ENCODE measurements at regions not wholly inside any gene's neighbourhood (a gene's known extent, or its start where the extent isn't known, plus 50 kb on each side); places are given as distances from the start of the nearest gene placed in this dataset.

GRCh38 chr9:129235931-129236331 is 57.9 kb upstream of the IER5L start:
- DNase-seq (ENCODE audit: low spot score) = no peak

- no peak for DNase-seq (ENCODE audit: low spot score)
Observed at GRCh38 chr9:129235041-129235930, 57.2 kb upstream of the IER5L start.

DNA sequence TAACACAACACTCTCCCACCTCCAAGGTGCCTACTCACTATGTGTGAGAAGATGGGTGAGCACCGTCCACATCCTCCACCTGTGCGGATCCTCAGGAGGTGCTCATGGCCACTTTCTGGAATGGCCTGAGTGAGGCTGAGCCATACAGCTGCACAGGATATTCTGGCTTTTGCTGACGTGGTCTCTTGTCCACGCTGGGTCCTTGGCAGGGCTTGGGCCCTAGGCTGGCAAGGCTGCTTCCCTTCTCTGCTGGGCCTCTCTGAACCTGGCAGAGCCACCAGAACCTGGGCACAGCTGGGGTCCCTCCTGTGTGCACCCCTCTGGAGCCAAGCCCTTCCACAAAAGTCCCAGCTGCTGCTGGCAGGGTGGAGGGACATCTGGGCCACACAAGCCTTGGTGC is 56.4 kb upstream of the IER5L start:
- no peak for DNase-seq (ENCODE audit: low spot score)

DNA sequence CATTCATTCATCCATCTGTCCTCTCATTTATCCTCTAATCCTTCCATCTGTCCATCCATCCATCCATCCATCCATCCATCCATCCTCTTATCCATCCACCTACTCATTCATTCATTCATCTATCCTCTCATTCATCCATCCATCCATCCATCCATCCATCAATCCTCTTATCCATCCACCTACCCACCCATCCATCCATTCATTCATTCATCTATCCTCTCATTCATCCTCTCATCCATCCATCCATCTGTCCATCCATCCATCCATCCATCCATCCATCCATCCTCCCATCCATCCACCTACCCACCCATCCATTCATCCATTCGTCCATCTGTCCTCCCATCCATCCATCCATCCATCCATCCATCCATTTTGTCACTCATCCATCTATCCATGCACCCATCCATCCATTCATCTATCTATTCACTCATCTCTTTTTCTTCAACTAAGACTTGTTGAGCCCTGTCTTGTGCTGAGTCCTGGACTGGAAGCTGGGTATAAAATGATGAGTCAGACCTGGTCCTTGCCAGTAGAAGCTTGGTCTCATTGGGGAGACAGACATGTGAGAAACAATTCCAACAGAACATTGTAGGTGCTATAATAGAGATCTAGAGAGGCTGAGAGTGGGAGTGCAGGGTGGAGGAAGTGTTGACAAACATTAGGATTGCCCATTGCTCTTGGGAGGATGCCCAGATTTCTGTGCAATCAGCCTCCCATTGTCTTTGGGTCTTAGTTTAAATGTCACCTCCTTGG is 55.0 kb upstream of the IER5L start:
- no peak for DNase-seq (ENCODE audit: low spot score)

DNA sequence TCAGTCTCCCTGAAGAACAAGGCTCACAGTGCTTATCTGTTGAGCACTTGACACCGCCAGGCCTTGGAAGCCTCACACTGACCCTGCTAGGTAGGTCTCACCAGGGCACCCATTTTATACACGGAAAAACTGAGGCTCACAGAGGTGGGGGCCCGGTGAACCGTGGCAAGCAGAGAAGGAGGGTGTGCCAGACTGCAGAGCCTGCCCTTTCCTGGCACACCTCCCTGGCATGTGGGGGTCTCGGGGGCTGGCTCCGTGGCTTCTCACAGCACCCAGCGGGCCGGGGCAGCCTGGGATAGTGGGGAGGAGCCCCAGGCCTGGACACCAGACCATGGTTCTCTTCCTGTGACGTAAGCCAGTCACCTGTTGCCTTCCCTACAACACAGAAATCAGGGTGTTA is 53.7 kb upstream of the IER5L start:
- no peak for DNase-seq (ENCODE audit: low spot score)

GRCh38 chr9:129231022-129231739 is 53.1 kb upstream of the IER5L start:
- no peak for DNase-seq (ENCODE audit: low spot score)

DNA sequence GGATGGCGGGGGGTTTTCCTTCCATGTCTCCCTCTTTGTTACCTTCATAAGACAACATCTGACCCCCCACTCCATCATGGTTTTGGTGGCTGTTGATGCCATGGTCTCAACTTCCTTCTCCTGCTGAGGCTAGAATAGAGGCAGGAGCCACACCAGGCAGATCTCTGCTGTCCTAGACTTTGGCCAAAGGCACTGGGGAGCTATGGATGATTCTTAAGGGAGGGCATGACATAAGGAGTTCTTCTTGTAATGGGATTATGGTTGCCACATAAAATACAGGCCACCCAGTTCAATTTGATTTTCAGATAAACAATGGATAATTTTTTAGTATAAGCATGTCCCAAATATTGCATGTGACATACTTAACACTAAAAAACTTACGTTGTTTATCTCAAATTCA is 52.2 kb upstream of the IER5L start:
- DNase-seq (ENCODE audit: low spot score) = no peak

All from Ammon's horn (tissue), 1 donor.